Kidney (tissue), 13 donors: ENCODE measurements at regions not wholly inside any gene's neighbourhood (a gene's known extent, or its start where the extent isn't known, plus 50 kb on each side); places are given as distances from the start of the nearest gene placed in this dataset.

Experiments used
- DNase-seq, 5 donors: peaks; one replicate each; pipeline ENCODE4 v3.0.0-alpha.2; 2013 to 2020
- FAIRE-seq: peaks from 2 replicates; lab custom pipeline; 2012; peaks lifted over from hg19 to GRCh38; lab: Jason Lieb, UNC
- H3K27ac ChIP-seq, 2 donors: one replicate each; pipeline ENCODE4 v1.7.0; 2013; ENCODE audit warnings: low read depth in 2 of 2, low read length in 2 of 2, inconsistent platforms in 1 of 2
- H3K27me3 ChIP-seq: one replicate; pipeline ENCODE4 v1.7.1; 2013; ENCODE audit warnings: low read length, inconsistent platforms; ENCODE audit not compliant: control insufficient read depth, insufficient read depth
- H3K36me3 ChIP-seq, 3 donors: one replicate each; pipeline versions ENCODE4 v1.7.0 to v1.7.1; 2013; ENCODE audit warnings: low read length in 3 of 3, control low read depth in 1 of 3, inconsistent platforms in 1 of 3; ENCODE audit not compliant: insufficient read depth in 3 of 3, control insufficient read depth in 2 of 3
- H3K4me1 ChIP-seq, 3 donors: one replicate each; pipeline versions ENCODE4 v1.7.0 to v1.7.1; 2013; ENCODE audit warnings: low read length in 3 of 3, inconsistent platforms in 1 of 3, low read depth in 1 of 3; ENCODE audit not compliant: control insufficient read depth in 2 of 3, insufficient read depth in 2 of 3
- H3K4me3 ChIP-seq, 3 donors: one replicate each; pipeline versions ENCODE4 v1.7.0 to v1.8.1; 2013; ENCODE audit warnings: low read length in 3 of 3, control low read depth in 1 of 3, inconsistent platforms in 1 of 3
- H3K9ac ChIP-seq, 3 donors: one replicate each; pipeline versions ENCODE4 v1.7.0 to v1.7.1; 2013; ENCODE audit warnings: low read length in 3 of 3, control low read depth in 1 of 3, inconsistent platforms in 1 of 3
- H3K9me3 ChIP-seq, 3 donors: one replicate each; pipeline versions ENCODE4 v1.7.0 to v1.7.1; 2013; ENCODE audit warnings: low read length in 3 of 3, control low read depth in 1 of 3, inconsistent platforms in 1 of 3; ENCODE audit not compliant: control insufficient read depth in 2 of 3, insufficient read depth in 1 of 3
- intact Hi-C: fragments of 100-400 bp; cut with DNase I; formaldehyde crosslinking; loops from one replicate; pipeline ENCODE4 v1.11.1; 2022
- TF ChIP-seq, protein P1 (sequence below): IDR thresholded peaks from 3 replicates; pipeline ENCODE4 v1.5.1; 2012; ENCODE audit warnings: mild to moderate bottlenecking, moderate library complexity, borderline replicate concordance; ENCODE audit not compliant: insufficient read depth; ENCODE audit errors: extremely low read depth
- donor health status: control.
- donor health status: control.
- donor health status: control.
- donor health status: control.
- donor health status: control.
- donor health status: DM: yes; HTN: yes; CAD: no.
- donor health status: Normal renal cell carcinoma (clear cell type).

DNA sequence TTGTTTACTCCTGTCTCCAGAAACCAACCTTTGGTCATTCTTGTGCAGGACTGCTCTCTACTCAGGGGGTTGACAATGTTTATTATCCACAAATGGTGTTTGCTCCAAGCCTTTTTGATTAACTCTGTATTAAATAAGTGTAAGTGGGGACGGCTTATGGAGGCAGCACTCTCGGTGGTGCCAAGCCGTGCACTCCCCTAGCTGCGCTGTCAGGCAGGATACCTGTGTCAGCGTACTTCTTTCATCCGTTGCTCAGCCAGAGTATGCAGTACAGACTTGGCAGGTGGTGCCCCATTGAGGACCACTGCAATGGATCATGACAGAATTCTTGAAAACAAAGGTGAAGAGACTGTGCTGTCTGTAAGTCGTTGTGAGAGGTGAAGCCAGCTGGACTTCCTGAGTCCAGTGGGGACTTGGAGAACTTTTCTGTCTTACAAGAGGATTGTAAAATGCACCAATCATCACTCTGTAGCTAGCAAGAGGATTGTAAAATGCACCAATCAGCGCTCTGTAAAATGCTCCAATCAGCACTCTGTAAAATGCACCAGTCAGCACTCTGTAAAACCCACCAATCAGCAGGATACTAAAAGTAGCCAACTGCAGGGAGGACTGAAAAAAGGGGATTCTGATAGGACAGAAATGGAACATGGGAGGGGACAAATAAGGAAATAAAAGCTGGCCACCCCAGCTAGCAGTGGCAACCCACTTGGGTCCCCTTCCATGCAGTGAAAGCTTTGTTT, 480.0 kb downstream of the MEI4 start:
- no peak overlapping the region for H3K9ac ChIP-seq
- FAIRE-seq, result no peak

DNA sequence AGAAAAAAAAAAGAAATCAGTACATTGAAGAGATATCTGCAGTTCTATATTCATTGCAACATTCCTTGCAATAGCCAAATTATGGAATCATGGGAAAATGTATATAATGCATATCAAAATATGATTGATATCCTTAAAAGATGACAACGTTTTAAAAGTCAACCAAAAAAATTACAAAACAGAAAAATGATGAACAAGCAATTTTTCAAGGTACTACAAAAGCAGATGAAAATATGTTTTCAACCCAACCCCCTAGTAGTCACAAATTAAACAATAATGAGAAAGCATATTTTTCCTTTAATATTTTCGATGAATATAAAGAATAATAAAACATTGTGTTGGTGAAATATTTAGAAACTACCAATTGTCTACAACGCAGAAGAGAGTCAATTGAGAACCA, 497.6 kb downstream of the MEI4 start:
- H3K9ac ChIP-seq, result no peak overlapping the region
- FAIRE-seq (no peak), DNase-seq (no peak)
- no peaks in the 10 kb centered on the region for H3K27me3 ChIP-seq
- TF ChIP-seq, protein P1, sequence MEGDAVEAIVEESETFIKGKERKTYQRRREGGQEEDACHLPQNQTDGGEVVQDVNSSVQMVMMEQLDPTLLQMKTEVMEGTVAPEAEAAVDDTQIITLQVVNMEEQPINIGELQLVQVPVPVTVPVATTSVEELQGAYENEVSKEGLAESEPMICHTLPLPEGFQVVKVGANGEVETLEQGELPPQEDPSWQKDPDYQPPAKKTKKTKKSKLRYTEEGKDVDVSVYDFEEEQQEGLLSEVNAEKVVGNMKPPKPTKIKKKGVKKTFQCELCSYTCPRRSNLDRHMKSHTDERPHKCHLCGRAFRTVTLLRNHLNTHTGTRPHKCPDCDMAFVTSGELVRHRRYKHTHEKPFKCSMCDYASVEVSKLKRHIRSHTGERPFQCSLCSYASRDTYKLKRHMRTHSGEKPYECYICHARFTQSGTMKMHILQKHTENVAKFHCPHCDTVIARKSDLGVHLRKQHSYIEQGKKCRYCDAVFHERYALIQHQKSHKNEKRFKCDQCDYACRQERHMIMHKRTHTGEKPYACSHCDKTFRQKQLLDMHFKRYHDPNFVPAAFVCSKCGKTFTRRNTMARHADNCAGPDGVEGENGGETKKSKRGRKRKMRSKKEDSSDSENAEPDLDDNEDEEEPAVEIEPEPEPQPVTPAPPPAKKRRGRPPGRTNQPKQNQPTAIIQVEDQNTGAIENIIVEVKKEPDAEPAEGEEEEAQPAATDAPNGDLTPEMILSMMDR, result no peak
- H3K4me3 ChIP-seq, result no peak overlapping the region
- H3K9me3 ChIP-seq, result peaks cover 0 to 5% (median 0%) of the 10 kb centered on the region in 3 donors
- no peak overlapping the region for H3K27ac ChIP-seq
- no peaks in the 10 kb centered on the region for H3K36me3 ChIP-seq
- H3K4me1 ChIP-seq, result no peaks in the 10 kb centered on the region
- intact Hi-C loops, result no loop called here

More for the DNA sequence above, 480.0 kb downstream of the MEI4 start:
- peaks cover 0 to 8% (median 0%) of the 10 kb centered on the region in 3 donors for H3K9me3 ChIP-seq
- intact Hi-C loops, result no loop called here
- H3K4me1 ChIP-seq, result no peaks in the 10 kb centered on the region
- no peak overlapping the region for H3K27ac ChIP-seq
- TF ChIP-seq, protein P1, result no peak
- H3K4me3 ChIP-seq, result no peak overlapping the region
- H3K27me3 ChIP-seq, result no peaks in the 10 kb centered on the region
- H3K36me3 ChIP-seq, result no peaks in the 10 kb centered on the region
- DNase-seq, result no peak

DNA sequence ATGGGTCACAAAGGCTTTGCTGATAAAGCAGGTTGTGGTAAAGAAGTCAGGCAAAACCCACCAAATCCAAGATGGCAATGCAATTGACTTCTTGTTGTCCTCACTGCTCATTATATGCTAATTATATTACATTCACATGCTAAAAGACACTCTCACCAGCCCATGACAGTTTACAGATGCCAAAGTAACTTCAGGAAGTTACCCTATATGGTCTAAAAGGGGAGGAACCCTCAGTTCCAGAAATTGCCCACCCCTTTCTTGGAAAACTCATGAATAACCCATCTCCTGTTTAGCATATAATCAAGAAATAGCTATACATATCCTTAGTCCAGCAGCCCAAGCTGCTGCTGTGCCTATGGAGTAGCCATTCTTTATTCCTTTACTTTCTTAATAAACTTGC, 501.1 kb downstream of the MEI4 start:
- peaks cover 0 to 4% (median 0%) of the 10 kb centered on the region in 3 donors for H3K9me3 ChIP-seq
- TF ChIP-seq, protein P1, result no peak
- no peaks in the 10 kb centered on the region for H3K36me3 ChIP-seq
- no peak for FAIRE-seq
- H3K27me3 ChIP-seq, result no peaks in the 10 kb centered on the region
- intact Hi-C loops, result no loop called here
- H3K9ac ChIP-seq, result no peak overlapping the region
- no peak overlapping the region for H3K27ac ChIP-seq
- no peak for DNase-seq
- H3K4me1 ChIP-seq, result no peaks in the 10 kb centered on the region
- no peak overlapping the region for H3K4me3 ChIP-seq
